ENCODE measurements at regions not wholly inside any gene's neighbourhood (a gene's known extent, or its start where the extent isn't known, plus 50 kb on each side); places are given as distances from the start of the nearest gene placed in this dataset.
"Not testable (repeated sequence)": the region's sequence is repeated elsewhere in the genome, so short reads cannot be mapped to it uniquely, and the experiment has no call there.

- no peak for DNase-seq
Observed at GRCh38 chr22:22193923-22194322, 50.7 kb upstream of the VPREB1 start.

DNA sequence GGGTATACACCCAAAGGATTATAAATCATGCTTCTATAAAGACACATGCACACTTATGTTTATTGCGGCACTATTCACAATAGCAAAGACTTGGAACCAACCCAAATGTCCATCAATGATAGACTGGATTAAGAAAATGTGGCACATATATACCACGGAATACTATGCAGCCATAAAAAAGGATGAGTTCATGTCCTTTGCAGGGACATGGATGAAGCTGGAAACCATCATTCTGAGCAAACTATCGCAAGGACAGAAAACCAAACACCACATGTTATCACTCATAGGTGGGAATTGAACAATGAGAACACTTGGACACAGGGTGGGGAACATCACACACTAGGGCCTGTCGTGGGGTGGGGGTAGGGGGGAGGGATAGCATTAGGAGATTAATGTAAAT, 51.1 kb upstream of the VPREB1 start:
- not testable (repeated sequence) for DNase-seq

DNA sequence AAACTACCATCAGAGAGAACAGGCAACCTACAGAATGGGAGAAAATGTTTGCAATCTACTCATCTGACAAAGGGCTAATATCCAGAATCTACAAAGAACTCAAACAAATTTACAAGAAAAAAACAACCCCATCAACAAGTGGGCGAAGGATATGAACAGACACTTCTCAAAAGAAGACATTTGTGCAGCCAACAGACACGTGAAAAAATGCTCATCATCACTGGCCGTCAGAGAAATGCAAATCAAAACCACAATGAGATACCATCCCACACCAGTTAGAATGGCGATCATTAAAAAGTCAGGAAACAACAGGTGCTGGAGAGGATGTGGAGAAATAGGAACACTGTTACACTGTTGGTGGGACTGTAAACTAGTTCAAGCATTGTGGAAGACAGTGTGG, 51.6 kb upstream of the VPREB1 start:
- not testable (repeated sequence) for DNase-seq

GRCh38 chr22:22189796-22190195, 54.8 kb upstream of the VPREB1 start:
- not testable (repeated sequence) for DNase-seq

DNA sequence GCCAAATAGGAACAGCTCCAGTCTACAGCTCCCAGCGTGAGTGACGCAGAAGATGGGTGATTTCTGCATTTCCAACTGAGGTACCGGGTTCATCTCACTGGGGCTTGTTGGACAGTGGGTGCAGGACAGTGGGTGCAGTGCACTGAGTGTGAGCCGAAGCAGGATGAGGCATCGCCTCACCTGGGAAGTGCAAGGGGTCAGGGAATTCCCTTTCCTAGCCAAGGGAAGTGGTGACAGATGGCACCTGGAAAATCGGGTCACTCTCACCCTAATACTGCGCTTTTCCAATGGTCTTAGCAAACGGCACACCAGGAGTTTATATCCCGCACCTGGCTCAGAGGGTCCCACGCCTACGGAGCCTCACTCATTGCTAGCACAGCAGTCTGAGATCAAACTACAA, 56.7 kb upstream of the VPREB1 start:
- not testable (repeated sequence) for DNase-seq

DNA sequence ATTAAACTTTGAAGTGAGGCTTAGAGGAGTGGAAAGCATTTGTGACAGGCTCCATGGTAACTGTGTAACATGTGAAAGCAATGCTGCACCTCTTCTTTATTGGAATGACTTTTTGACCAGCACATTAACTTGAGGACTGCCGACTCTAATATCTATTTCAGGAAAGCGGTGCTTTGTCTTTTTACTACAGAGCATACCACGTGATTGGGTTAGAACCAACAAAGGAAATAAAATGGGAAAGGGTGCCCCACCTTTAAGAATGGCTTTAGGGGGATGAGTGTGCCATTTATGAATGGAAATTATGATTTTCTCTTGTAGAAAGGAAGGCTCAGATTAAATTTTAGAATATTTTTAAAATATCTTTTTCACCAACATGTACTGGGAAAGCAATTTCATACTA, 57.3 kb upstream of the VPREB1 start:
- no peak for DNase-seq

- DNase-seq, result no peak
Observed at GRCh38 chr22:22185844-22186499, 58.6 kb upstream of the VPREB1 start.

- no peak for DNase-seq
Observed at GRCh38 chr22:22185217-22185616, 59.4 kb upstream of the VPREB1 start.

DNA sequence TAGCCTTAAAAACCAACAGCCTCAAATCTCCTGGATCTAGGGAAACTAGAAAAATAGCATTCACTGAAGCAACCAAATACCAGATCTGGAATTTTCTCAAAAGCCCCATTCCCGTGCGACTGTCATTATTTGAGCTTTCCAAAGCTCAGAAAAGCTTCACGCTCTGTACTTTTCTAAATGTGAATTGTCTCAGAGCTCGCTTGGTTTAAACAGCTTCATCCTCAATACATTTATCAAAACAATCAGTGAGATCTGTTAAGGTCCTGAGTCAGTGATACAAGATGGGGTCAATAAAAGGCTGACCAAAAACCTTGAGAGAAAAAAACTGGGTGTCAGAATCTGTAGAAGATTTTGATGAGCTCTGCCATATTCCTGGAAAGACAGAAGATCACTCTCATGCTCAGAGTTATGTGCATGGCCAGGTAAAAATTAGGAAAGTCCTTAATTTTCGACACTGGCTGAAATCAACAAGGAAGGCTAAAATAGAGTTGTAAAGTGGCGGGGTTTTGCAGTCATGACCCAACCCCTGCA, 60.2 kb upstream of the VPREB1 start:
- no peak for DNase-seq

DNA sequence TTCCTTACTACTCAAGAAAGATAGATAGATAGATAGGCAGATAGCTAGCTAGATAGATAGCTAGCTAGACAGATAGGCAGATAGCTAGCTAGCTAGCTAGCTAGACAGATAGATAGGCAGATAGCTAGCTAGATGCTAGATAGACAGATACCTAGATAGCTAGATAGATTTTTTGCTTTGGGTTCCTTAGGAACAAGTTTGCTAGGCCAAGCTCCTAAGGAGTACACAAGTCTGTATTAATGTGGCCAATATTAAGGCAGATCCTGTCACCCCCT, 61.7 kb upstream of the VPREB1 start:
- no peak for DNase-seq

- no peak for DNase-seq
Observed at GRCh38 chr22:22182218-22182989, 62.2 kb upstream of the VPREB1 start.

DNA sequence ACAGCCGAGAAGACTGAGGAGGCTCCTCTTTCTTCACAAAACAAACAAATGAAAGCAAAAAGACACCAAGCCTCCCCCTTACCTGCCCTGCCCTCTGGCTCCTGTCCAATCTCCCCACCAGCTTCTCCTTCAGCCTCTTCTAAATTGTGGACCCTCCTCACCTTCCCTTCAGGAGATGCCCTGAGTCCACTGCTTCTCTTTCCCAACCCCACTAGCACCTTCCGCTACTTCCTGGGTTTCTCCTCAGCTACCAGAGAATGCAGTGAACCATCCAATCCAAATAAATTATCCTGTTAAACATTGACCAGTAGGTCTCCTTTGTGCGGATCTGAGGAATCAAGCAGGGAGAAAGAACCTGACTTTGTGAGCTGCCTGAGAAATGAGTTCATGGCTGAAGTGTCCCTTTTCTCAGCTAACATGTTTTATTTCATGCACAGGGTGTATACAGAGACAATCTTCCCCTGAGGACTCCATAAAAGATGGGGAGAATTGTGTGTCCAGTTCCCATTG, 63.2 kb upstream of the VPREB1 start:
- peak; percentile 87 for DNase-seq

GRCh38 chr22:22180738-22181285, 63.8 kb upstream of the VPREB1 start:
- DNase-seq, result peak; percentile 77

- DNase-seq, result peak; percentile 22
Observed at GRCh38 chr22:22179858-22180257, 64.7 kb upstream of the VPREB1 start.

DNA sequence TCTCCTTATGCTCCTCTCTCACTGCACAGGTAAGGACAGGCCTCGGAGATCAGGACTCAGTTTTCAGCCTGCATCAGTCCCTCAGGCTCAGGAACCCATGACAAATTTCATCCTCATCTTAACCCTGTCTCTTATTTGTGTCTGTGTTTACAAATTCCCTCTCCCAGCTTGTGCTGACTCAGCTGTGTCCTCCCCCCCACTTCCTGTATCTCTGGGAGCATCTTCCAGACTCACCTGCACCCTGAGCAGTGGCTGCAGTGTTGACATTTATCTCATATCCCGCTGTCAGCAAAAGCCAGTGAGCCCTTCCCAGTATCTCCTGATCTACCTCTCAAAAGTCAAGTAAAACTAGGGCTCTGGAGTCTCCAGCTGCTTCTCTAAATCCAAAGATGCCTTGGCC, 65.6 kb upstream of the VPREB1 start:
- DNase-seq, result peak; percentile 58

DNA sequence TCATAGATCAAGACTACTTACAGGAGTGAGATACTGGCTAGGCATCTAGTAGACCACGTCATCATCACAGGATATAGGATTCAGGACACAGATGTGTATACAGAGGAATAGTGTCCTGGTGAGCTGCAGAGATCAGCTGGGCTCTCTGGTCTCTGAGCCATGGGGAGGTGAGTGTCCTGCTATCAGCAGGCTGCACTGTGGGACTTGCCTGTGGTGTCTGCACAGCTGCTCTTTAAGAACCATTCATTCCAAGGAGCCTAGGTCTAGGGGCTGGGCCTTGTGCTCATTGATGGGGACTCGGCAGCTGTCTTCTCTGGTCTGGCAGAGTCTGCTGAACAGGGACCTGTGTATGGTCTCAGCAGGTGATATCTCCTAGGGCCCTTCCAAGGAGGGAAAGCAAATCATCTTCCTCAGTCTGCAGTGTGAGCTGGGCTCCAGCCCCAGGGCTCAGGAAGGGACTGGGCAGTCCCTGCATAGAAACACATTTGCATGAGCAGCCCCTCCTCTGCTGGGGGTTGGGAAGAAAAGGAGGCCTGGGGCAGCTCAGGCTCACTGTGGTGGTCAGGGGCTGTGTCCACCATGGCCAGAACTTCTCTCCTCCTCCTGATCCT, 66.1 kb upstream of the VPREB1 start:
- DNase-seq, result no peak

DNA sequence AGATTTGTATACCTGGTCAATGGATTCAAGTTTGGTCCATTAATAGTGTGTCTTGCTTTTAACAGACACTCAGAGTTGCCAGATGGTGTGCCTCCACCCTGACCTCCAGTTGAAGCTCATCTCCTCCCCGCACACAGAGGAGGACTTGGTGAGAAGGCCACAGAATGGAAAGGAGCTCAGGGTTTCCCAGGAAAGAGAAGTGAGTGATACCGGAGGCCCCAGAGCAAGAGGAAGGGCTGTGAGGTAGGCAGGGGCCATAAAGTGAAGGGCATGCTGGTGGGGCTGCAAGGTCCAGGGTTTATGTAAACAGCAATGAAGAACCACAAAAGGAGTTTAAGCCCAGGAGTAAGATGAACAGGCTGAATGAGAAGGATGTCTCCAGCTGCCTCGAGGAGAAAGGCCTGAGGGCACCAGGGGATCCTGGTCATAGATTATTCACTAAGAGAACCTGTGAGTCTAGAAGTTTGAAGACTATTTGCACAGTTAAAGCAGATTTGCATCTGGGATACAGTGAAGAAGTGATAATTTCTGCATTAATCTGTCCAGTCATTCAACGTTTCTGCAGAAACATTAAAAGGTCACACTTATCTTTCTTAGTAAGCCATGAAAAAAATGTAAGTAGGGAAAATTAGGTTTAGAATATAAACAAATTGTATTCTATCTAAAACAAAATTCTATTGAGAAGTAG, 67.5 kb upstream of the VPREB1 start:
- DNase-seq, result no peak

DNA sequence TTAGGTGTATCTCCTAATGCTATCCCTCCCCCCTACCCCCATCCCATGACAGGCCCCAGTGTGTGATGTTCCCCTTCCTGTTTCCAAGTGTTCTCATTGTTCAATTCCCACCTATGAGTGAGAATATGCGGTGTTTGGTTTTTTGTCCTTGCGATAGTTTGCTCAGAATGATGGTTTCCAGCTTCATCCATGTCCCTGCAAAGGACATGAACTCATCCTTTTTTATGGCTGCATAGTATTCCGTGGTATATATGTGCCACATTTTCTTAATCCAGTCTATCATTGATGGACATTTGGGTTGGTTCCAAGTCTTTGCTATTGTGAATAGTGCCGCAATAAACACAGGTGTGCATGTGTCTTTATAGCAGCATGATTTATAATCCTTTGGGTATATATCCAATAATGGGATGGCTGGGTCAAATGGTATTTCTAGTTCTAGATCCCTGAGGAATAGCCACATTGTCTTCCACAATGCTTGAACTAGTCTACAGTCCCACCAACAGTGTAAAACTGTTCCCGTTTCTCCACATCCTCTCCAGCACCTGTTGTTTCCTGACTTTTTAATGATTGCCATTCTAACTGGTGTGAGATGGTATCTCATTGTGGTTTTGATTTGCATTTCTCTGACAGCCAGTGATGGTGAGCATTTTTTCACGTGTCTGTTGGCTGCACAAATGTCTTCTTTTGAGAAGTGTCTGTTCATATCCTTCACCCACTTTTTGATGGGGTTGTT, 71.5 kb upstream of the VPREB1 start:
- DNase-seq, result not testable (repeated sequence)

GRCh38 chr22:22171357-22172218, 73.0 kb upstream of the VPREB1 start:
- peak; percentile 79 for DNase-seq

DNA sequence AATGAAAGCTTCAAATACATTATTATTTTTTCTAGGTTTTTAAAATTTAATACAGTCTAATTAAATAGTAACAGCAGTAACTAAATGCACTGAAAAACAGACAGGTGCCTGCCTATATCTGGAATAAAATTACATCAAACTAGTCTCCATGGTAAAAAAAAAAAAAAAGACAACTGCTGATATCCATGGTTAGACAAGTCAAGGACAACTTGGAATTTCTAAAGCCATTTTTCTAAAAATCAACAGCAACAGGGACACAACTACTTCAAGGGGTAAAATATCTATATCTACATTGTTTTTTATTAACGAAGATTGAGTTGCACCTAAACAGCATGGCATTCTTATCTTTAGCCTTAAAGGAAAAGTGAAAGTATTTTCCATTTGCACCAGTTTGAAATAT, 74.7 kb upstream of the VPREB1 start:
- no peak for DNase-seq
